NCI-H1105 (cell line): ENCODE measurements at regions not wholly inside any gene's neighbourhood (a gene's known extent, or its start where the extent isn't known, plus 50 kb on each side); places are given as distances from the start of the nearest gene placed in this dataset.
A peak's percentile ranks its signal among the peaks of the same experiment; 100 is the strongest.

Experiments
- DNase-seq: peaks from one replicate; lab custom pipeline; 2025; lab: John Stamatoyannopoulos, UW

GRCh38 chr2:34103437-34103836 is 504.3 kb upstream of the FAM98A start:
- DNase-seq, result no peak

- DNase-seq, result no peak
These were observed 503.2 kb upstream of the FAM98A start for GRCh38 chr2:34102339-34102738.

- no peak for DNase-seq
These were observed 500.3 kb upstream of the FAM98A start for GRCh38 chr2:34099377-34099776.

GRCh38 chr2:34098256-34098655 is 499.2 kb upstream of the FAM98A start:
- no peak for DNase-seq

GRCh38 chr2:34096562-34097171 is 497.6 kb upstream of the FAM98A start:
- peak; percentile 24 for DNase-seq

GRCh38 chr2:34093790-34094189 is 494.7 kb upstream of the FAM98A start:
- DNase-seq, result no peak

- DNase-seq, result no peak
These were observed 471.1 kb upstream of the FAM98A start for GRCh38 chr2:34070196-34070595.

GRCh38 chr2:34069604-34070003 is 470.5 kb upstream of the FAM98A start:
- no peak for DNase-seq

- no peak for DNase-seq
These were observed 451.3 kb upstream of the FAM98A start for GRCh38 chr2:34050413-34050812.

- no peak for DNase-seq
These were observed 446.1 kb upstream of the FAM98A start for GRCh38 chr2:34045101-34045655.

GRCh38 chr2:34037886-34038285 is 438.8 kb upstream of the FAM98A start:
- DNase-seq, result no peak

GRCh38 chr2:34037157-34037556 is 438.1 kb upstream of the FAM98A start:
- no peak for DNase-seq

- no peak for DNase-seq
These were observed 432.0 kb upstream of the FAM98A start for GRCh38 chr2:34031097-34031496.

- DNase-seq, result no peak
These were observed 431.2 kb upstream of the FAM98A start for GRCh38 chr2:34030273-34030672.

- DNase-seq, result no peak
These were observed 430.0 kb upstream of the FAM98A start for GRCh38 chr2:34029073-34029472.

GRCh38 chr2:34025196-34025595 is 426.1 kb upstream of the FAM98A start:
- no peak for DNase-seq

- peak; percentile 12 for DNase-seq
These were observed 413.7 kb upstream of the FAM98A start for GRCh38 chr2:34012715-34013302.

GRCh38 chr2:34011684-34012083 is 412.6 kb upstream of the FAM98A start:
- no peak for DNase-seq

- no peak for DNase-seq
These were observed 406.8 kb upstream of the FAM98A start for GRCh38 chr2:34005901-34006300.

- no peak for DNase-seq
These were observed 405.8 kb upstream of the FAM98A start for GRCh38 chr2:34004936-34005335.

- DNase-seq, result no peak
These were observed 404.7 kb upstream of the FAM98A start for GRCh38 chr2:34003795-34004194.

- DNase-seq, result no peak
These were observed 402.5 kb upstream of the FAM98A start for GRCh38 chr2:34001557-34001956.

GRCh38 chr2:33984131-33984530 is 385.0 kb upstream of the FAM98A start:
- DNase-seq, result no peak

GRCh38 chr2:33978471-33978870 is 379.4 kb upstream of the FAM98A start:
- DNase-seq, result no peak
